H9 (cell line): ENCODE measurements at regions not wholly inside any gene's neighbourhood (a gene's known extent, or its start where the extent isn't known, plus 50 kb on each side); places are given as distances from the start of the nearest gene placed in this dataset.

Experiments used
- DNase-seq: peaks from one replicate; pipeline ENCODE4 v3.0.0-alpha.2; 2017
- H2AFZ ChIP-seq: one replicate; pipeline ENCODE4 v1.6.1; 2013; ENCODE audit warnings: mild to moderate bottlenecking, low read length, control low read depth, moderate library complexity
- H2AK5ac ChIP-seq: 2 replicates; pipeline ENCODE4 v1.6.1; 2013; ENCODE audit warnings: low read length, control low read depth, mixed read lengths; ENCODE audit not compliant: insufficient read length
- H2BK120ac ChIP-seq: one replicate; pipeline ENCODE4 v1.6.1; 2013; ENCODE audit warnings: low read depth, mild to moderate bottlenecking, low read length, control low read depth, inconsistent platforms; ENCODE audit not compliant: poor library complexity, severe bottlenecking
- H2BK12ac ChIP-seq: 2 replicates; pipeline ENCODE4 v1.6.1; 2013; ENCODE audit warnings: low read length, control low read depth, mixed read lengths, low read depth; ENCODE audit not compliant: insufficient read length
- H2BK15ac ChIP-seq: 2 replicates; pipeline ENCODE4 v1.6.1; 2013; ENCODE audit warnings: low read depth, low read length, control low read depth
- H2BK20ac ChIP-seq: one replicate; pipeline ENCODE4 v1.6.1; 2013; ENCODE audit warnings: low read depth, mild to moderate bottlenecking, low read length, control low read depth, inconsistent platforms; ENCODE audit not compliant: poor library complexity, severe bottlenecking
- H2BK5ac ChIP-seq: 2 replicates; pipeline ENCODE4 v1.6.1; 2013; ENCODE audit warnings: low read length, control low read depth, mixed read lengths; ENCODE audit not compliant: insufficient read length
- H3K14ac ChIP-seq: 2 replicates; pipeline ENCODE4 v1.6.1; 2013; ENCODE audit warnings: low read length, control low read depth; ENCODE audit not compliant: insufficient read depth
- H3K18ac ChIP-seq: 2 replicates; pipeline ENCODE4 v1.6.1; 2013; ENCODE audit warnings: low read depth, mild to moderate bottlenecking, mixed read lengths, low read length, control low read depth; ENCODE audit not compliant: insufficient read length
- H3K23ac ChIP-seq: 2 replicates; pipeline ENCODE4 v1.6.1; 2013; ENCODE audit warnings: low read length, control low read depth, mixed read lengths, low read depth; ENCODE audit not compliant: insufficient read length
- H3K23me2 ChIP-seq: 2 replicates; pipeline ENCODE4 v1.6.1; 2013; ENCODE audit warnings: low read depth, mild to moderate bottlenecking, mixed read lengths, low read length, control low read depth; ENCODE audit not compliant: insufficient read length, poor library complexity, severe bottlenecking
- H3K27ac ChIP-seq: 2 replicates; pipeline ENCODE4 v1.5.1; 2013; ENCODE audit warnings: low read length, control low read depth, mixed read lengths, low read depth; ENCODE audit not compliant: insufficient read length
- H3K27me3 ChIP-seq: 2 replicates; pipeline ENCODE4 v1.6.1; 2013; ENCODE audit warnings: low read length, control low read depth, inconsistent platforms; ENCODE audit not compliant: insufficient read depth
- H3K4ac ChIP-seq: 2 replicates; pipeline ENCODE4 v1.6.1; 2013; ENCODE audit warnings: low read depth, mild to moderate bottlenecking, control low read depth, inconsistent platforms, low read length, moderate library complexity
- H3K4me1 ChIP-seq: 2 replicates; pipeline ENCODE4 v1.6.1; 2013; ENCODE audit warnings: low read length, control low read depth, inconsistent platforms; ENCODE audit not compliant: insufficient read depth
- H3K4me2 ChIP-seq: 2 replicates; pipeline ENCODE4 v1.6.1; 2013; ENCODE audit warnings: low read length, control low read depth, mixed read lengths; ENCODE audit not compliant: insufficient read length, insufficient read depth
- H3K56ac ChIP-seq: 2 replicates; pipeline ENCODE4 v1.6.1; 2013; ENCODE audit warnings: low read depth, mild to moderate bottlenecking, mixed read lengths, low read length, control low read depth; ENCODE audit not compliant: insufficient read length
- H3K79me1 ChIP-seq: 2 replicates; pipeline ENCODE4 v1.6.1; 2013; ENCODE audit warnings: low read depth, mild to moderate bottlenecking, moderate library complexity, low read length, control low read depth, inconsistent platforms; ENCODE audit not compliant: insufficient read depth, poor library complexity, severe bottlenecking
- H3K79me2 ChIP-seq: 2 replicates; pipeline ENCODE4 v1.6.1; 2013; ENCODE audit warnings: low read length, control low read depth, inconsistent platforms; ENCODE audit not compliant: insufficient read depth
- H3K9ac ChIP-seq: 2 replicates; pipeline ENCODE4 v1.6.1; 2013; ENCODE audit warnings: low read length, control low read depth, mixed read lengths; ENCODE audit not compliant: insufficient read length; ENCODE audit errors: extremely low read depth
- H3K9me3 ChIP-seq: one replicate; pipeline ENCODE4 v1.6.1; 2013; ENCODE audit warnings: low read depth, low read length, inconsistent platforms; ENCODE audit not compliant: control insufficient read depth
- H3T11ph ChIP-seq: one replicate; pipeline ENCODE4 v1.6.1; 2013; ENCODE audit warnings: mild to moderate bottlenecking, low read length, control low read depth, inconsistent platforms
- H4K20me1 ChIP-seq: one replicate; pipeline ENCODE4 v1.6.1; 2013; ENCODE audit not compliant: control insufficient read depth, insufficient read length, insufficient read depth
- H4K5ac ChIP-seq: 2 replicates; pipeline ENCODE4 v1.6.1; 2013; ENCODE audit warnings: low read depth, mild to moderate bottlenecking, mixed read lengths, low read length, control low read depth; ENCODE audit not compliant: insufficient read length
- H4K8ac ChIP-seq: replicated peaks from 2 replicates; pipeline ENCODE4 v1.6.1; 2013; ENCODE audit warnings: low read length, control low read depth, mixed read lengths, low read depth; ENCODE audit not compliant: insufficient read length
- H4K91ac ChIP-seq: 2 replicates; pipeline ENCODE4 v1.6.1; 2013; ENCODE audit warnings: low read depth, mild to moderate bottlenecking, moderate library complexity, mixed read lengths, low read length, control low read depth; ENCODE audit not compliant: insufficient read length
- H3K27ac Mint-ChIP-seq, 3 experiments: 2 replicates in 2 of 3; 3 replicates in 1 of 3; pipeline ENCODE4 v1.8.0; 2020 to 2021; ENCODE audit warnings: mixed read lengths in 3 of 3, mild to moderate bottlenecking in 1 of 3, moderate library complexity in 1 of 3
- H3K27me3 Mint-ChIP-seq: 2 replicates; pipeline ENCODE4 v1.8.0; 2021; ENCODE audit warnings: low read depth, mild to moderate bottlenecking, moderate library complexity, mixed read lengths
- H3K36me3 Mint-ChIP-seq, 3 experiments: 2 replicates in 2 of 3; 3 replicates in 1 of 3; pipeline ENCODE4 v1.8.0; 2020 to 2021; ENCODE audit warnings: low read depth in 3 of 3, mixed read lengths in 3 of 3; ENCODE audit not compliant: insufficient read depth in 1 of 3
- H3K4me1 Mint-ChIP-seq, 2 experiments: 2 replicates each; pipeline ENCODE4 v1.8.0; 2020; ENCODE audit warnings: mixed read lengths in 2 of 2
- H3K4me3 Mint-ChIP-seq, 2 experiments: 2 replicates in 1 of 2; 3 replicates in 1 of 2; pipeline ENCODE4 v1.8.0; 2020 to 2021; ENCODE audit warnings: mild to moderate bottlenecking in 2 of 2, mixed read lengths in 2 of 2, moderate library complexity in 1 of 2
- H3K9me3 Mint-ChIP-seq, 2 experiments: 2 replicates in 1 of 2; 3 replicates in 1 of 2; pipeline ENCODE4 v1.8.0; 2020; ENCODE audit warnings: mild to moderate bottlenecking in 2 of 2, mixed read lengths in 2 of 2, moderate library complexity in 1 of 2
- CTCF ChIP-seq: fragments of 200-600 bp; sonication (generic); conservative IDR thresholded peaks from 3 replicates; pipeline ENCODE4 v1.8.0; 2021; ENCODE audit warnings: antibody characterized with exemption, mild to moderate bottlenecking
- WGBS: extraction: QIAGEN DNeasy Blood & Tissue Kit; methylation state at CpG from one replicate; pipeline ENCODE4 v1.1.7; 2013; ENCODE audit warnings: missing lambda C conversion rate, low lambda C conversion rate, mixed read lengths; ENCODE audit not compliant: insufficient read length; ENCODE audit errors: extremely low coverage; 5-methylcytosine and 5-hydroxymethylcytosine counted together

GRCh38 chr10:61140765-61141392 is 196.9 kb upstream of the RHOBTB1 start:
- Histone ChIP-seq H2BK12ac (no peak overlapping the region), H3K23ac (no peak overlapping the region), H3K4ac (no peak overlapping the region), H3T11ph (no peak overlapping the region), H4K5ac (no peak overlapping the region), H3K79me1 (no peaks in the 10 kb centered on the region), H3K14ac (no peak overlapping the region), H4K20me1 (no peaks in the 10 kb centered on the region), H2AFZ (no peak overlapping the region), H3K9ac (no peak overlapping the region), H2BK15ac (no peak overlapping the region), H3K79me2 (no peaks in the 10 kb centered on the region), H4K8ac (no peak overlapping the region), H3K18ac (no peak overlapping the region), H3K4me2 (no peak overlapping the region), H3K4me1 (peaks cover 8% of the 10 kb centered on the region; the same call in 1 of the 2 replicates), H2BK120ac (no peak overlapping the region), H3K27me3 (no peaks in the 10 kb centered on the region), H3K27ac (no peak overlapping the region), H2BK20ac (no peak overlapping the region), H3K56ac (no peak overlapping the region), H4K91ac (no peak overlapping the region), H2BK5ac (no peak overlapping the region), H3K9me3 (no peaks in the 10 kb centered on the region), H3K23me2 (no peaks in the 10 kb centered on the region), H2AK5ac (no peak overlapping the region)
- DNase-seq = no peak
- H3K4me1 Mint-ChIP-seq = peaks cover 18 to 26% of the 10 kb centered on the region in 2 experiments
- no peak overlapping the region for H3K4me3 Mint-ChIP-seq
- H3K27ac Mint-ChIP-seq = no peak overlapping the region; a peak in 1 of 7 replicates
- WGBS = no CpG with 5 or more reads among the region's 7 CpGs
- TF ChIP-seq CTCF = peak; percentile 68
- H3K36me3 Mint-ChIP-seq = peaks cover 0 to 3% (median 2%) of the 10 kb centered on the region in 3 experiments; a peak in 2 of 7 replicates
- peaks cover 8% of the 10 kb centered on the region in 2 experiments; a peak in 4 of 5 replicates for H3K9me3 Mint-ChIP-seq
- H3K27me3 Mint-ChIP-seq = no peaks in the 10 kb centered on the region
